K562 (cell line): ENCODE measurements at regions not wholly inside any gene's neighbourhood (a gene's known extent, or its start where the extent isn't known, plus 50 kb on each side); places are given as distances from the start of the nearest gene placed in this dataset.

Experiments
- ATAC-seq: fragments of 200-7000 bp; cut with Tn5 transposase; 3 replicates; pipeline ENCODE4 v1.9.1; 2020; ENCODE audit warnings: moderate library complexity
- BruUV-seq: library from RNA; stranded (reverse); fragments of 400-500 nt; replicated peaks from 2 replicates; lab custom pipeline; 2021; lab: Mats Ljungman, UMichigan
- CTCF ChIA-PET: fragments of 300-600 bp; formaldehyde crosslinking; extraction: SDS; loops from one replicate; lab custom pipeline; 2021; ENCODE audit warnings: low intra/inter-chr PET ratio; lab: Yijun Ruan, JAX
- POLR2A ChIA-PET: fragments of 300-600, 350-650 bp; sonication (Branson Sonifier 250); formaldehyde crosslinking; extraction: SDS; loops from one replicate; lab custom pipeline; 2021; ENCODE audit warnings: antibody characterized with exemption, inconsistent platforms; lab: Yijun Ruan, JAX
- DNase-seq, 4 experiments: peaks; one replicate each; pipeline versions ENCODE4 v3.0.0 to v3.0.0-alpha.2; 2011 to 2018; ENCODE audit warnings: low spot score in 3 of 4, mixed read lengths in 3 of 4; ENCODE audit errors: extremely low read depth in 1 of 4
- FAIRE-seq: peaks from 2 replicates; lab custom pipeline; 2011; peaks lifted over from hg19 to GRCh38; lab: Jason Lieb, UNC
- H2AFZ ChIP-seq: 2 replicates; pipeline ENCODE4 v1.6.0; 2011; ENCODE audit warnings: low read depth, low read length, control low read depth, inconsistent platforms
- H3K27ac ChIP-seq: fragments of 200-600 bp; 3 replicates; pipeline ENCODE4 v1.8.0; 2011; ENCODE audit warnings: low read depth, mild to moderate bottlenecking, control low read depth, inconsistent platforms, low read length, moderate library complexity, mixed read lengths; ENCODE audit errors: extremely low read depth
- H3K27me3 ChIP-seq, 2 experiments: fragments of 300-600 bp in 1 of 2; 2 replicates in 1 of 2; 3 replicates in 1 of 2; pipeline versions ENCODE4 v1.6.0 to v1.8.0; 2011; ENCODE audit warnings: inconsistent platforms in 2 of 2, low read length in 2 of 2, mild to moderate bottlenecking in 1 of 2, mixed read lengths in 1 of 2, moderate library complexity in 1 of 2; ENCODE audit not compliant: control insufficient read depth in 2 of 2, insufficient read depth in 2 of 2
- H3K36me3 ChIP-seq: fragments of 300-600 bp; 3 replicates; pipeline ENCODE4 v1.8.0; 2011; ENCODE audit warnings: mild to moderate bottlenecking, low read length, inconsistent platforms; ENCODE audit not compliant: control insufficient read depth, insufficient read depth
- H3K4me1 ChIP-seq, 2 experiments: fragments of 200-600 bp in 1 of 2; replicated peaks in 1 of 2; 2 replicates in 1 of 2; 3 replicates in 1 of 2; pipeline versions ENCODE4 v1.5.1 to v1.8.0; 2011; ENCODE audit warnings: inconsistent platforms in 2 of 2, low read length in 2 of 2, mild to moderate bottlenecking in 1 of 2, mixed read lengths in 1 of 2, moderate library complexity in 1 of 2; ENCODE audit not compliant: control insufficient read depth in 2 of 2, insufficient read depth in 2 of 2
- H3K4me2 ChIP-seq: 2 replicates; pipeline ENCODE4 v1.6.1; 2011; ENCODE audit warnings: low read length, control low read depth, inconsistent platforms, mixed read lengths; ENCODE audit not compliant: insufficient read depth
- H3K4me3 ChIP-seq: fragments of 200-600 bp; sonication (generic), shearing (Covaris generic); 2 replicates; pipeline ENCODE4 v1.5.1; 2016; ENCODE audit warnings: control low read depth, inconsistent platforms
- H3K79me2 ChIP-seq: fragments of 200-600 bp; 3 replicates; pipeline ENCODE4 v1.8.0; 2011; ENCODE audit warnings: low read length, inconsistent platforms; ENCODE audit not compliant: control insufficient read depth, insufficient read depth
- H3K9ac ChIP-seq, 2 experiments: 2 replicates each; pipeline versions ENCODE4 v1.6.0 to v1.6.1; 2011; ENCODE audit warnings: low read depth in 2 of 2, low read length in 2 of 2, control low read depth in 1 of 2, inconsistent platforms in 1 of 2, mild to moderate bottlenecking in 1 of 2, mixed read lengths in 1 of 2; ENCODE audit not compliant: insufficient read depth in 1 of 2
- H3K9me1 ChIP-seq: one replicate; pipeline ENCODE4 v1.6.0; 2011; ENCODE audit warnings: inconsistent platforms, mild to moderate bottlenecking, low read length, moderate library complexity; ENCODE audit not compliant: control insufficient read depth, insufficient read depth
- H3K9me3 ChIP-seq: replicated peaks from 2 replicates; pipeline ENCODE4 v1.5.1; 2011; ENCODE audit warnings: low read depth, low read length, inconsistent platforms; ENCODE audit not compliant: control insufficient read depth, insufficient read depth
- H4K20me1 ChIP-seq: replicated peaks from 2 replicates; pipeline ENCODE4 v1.6.1; 2011; ENCODE audit warnings: low read length, inconsistent platforms, mixed read lengths; ENCODE audit not compliant: control insufficient read depth, insufficient read depth
- ARID1B ChIP-seq: fragments of 450-650 bp; IDR thresholded peaks from 2 replicates; pipeline ENCODE4 v1.6.1; 2016; ENCODE audit warnings: antibody characterized with exemption, mild to moderate bottlenecking, inconsistent platforms
- CBX2 ChIP-seq: fragments of 200-600 bp; sonication (generic); IDR thresholded peaks from one replicate; pipeline ENCODE4 v1.6.1; 2012; ENCODE audit warnings: mild to moderate bottlenecking, low read length, inconsistent platforms; ENCODE audit not compliant: insufficient read depth, poor library complexity, severe bottlenecking
- MTA2 ChIP-seq: fragments of 450-650 bp; IDR thresholded peaks from 2 replicates; pipeline ENCODE4 v1.6.1; 2016; ENCODE audit warnings: low read depth
- NFATC3 ChIP-seq: fragments of 450-650 bp; IDR thresholded peaks from 2 replicates; pipeline ENCODE4 v1.6.1; 2017; ENCODE audit warnings: mild to moderate bottlenecking
- NR3C1 ChIP-seq: sonication (generic); formaldehyde crosslinking; IDR thresholded peaks from 2 replicates; pipeline ENCODE4 v1.8.1; 2022; ENCODE audit warnings: missing genetic modification reagents
- ZFP36 ChIP-seq: fragments of 150-350 bp; IDR thresholded peaks from 2 replicates; pipeline ENCODE4 v1.6.1; 2018; ENCODE audit warnings: low read length, low read depth; ENCODE audit not compliant: partially characterized antibody
- ZNF511 ChIP-seq: sonication (generic); formaldehyde crosslinking; IDR thresholded peaks from 2 replicates; pipeline ENCODE4 v1.8.0; 2022; ENCODE audit warnings: mild to moderate bottlenecking, missing genetic modification reagents
- ZNF699 ChIP-seq: fragments of 250-450 bp; sonication (Bioruptor Pico); IDR thresholded peaks from 2 replicates; pipeline ENCODE4 v1.8.0; 2021; ENCODE audit warnings: mild to moderate bottlenecking, moderate library complexity; ENCODE audit not compliant: insufficient replicate concordance
- WGBS: fragments of 100-300 bp; shearing (Covaris generic); methylation state at CpG from one replicate; pipeline ENCODE4 v1.1.6; 2016; ENCODE audit warnings: low coverage, mixed read lengths; ENCODE audit not compliant: insufficient coverage; ENCODE audit errors: missing lambda C conversion rate; 5-methylcytosine and 5-hydroxymethylcytosine counted together
- in situ Hi-C: fragments of 300-500 bp; cut with MboI; formaldehyde crosslinking; loops from 4 replicates; pipeline ENCODE4 v1.15.0; 2018; ENCODE audit warnings: inconsistent platforms, mixed read lengths
- intact Hi-C: fragments of 100-400 bp; cut with micrococcal nuclease; formaldehyde crosslinking; loops from 2 replicates; pipeline ENCODE4 v1.14.2; 2022
- TF ChIP-seq, protein P1 (sequence below): fragments of 450-650 bp; IDR thresholded peaks from 2 replicates; pipeline ENCODE4 v1.6.1; 2016; ENCODE audit warnings: low read depth, mild to moderate bottlenecking, moderate library complexity
- TF ChIP-seq, protein P2 (sequence below): fragments of 450-650 bp; IDR thresholded peaks from 2 replicates; pipeline ENCODE4 v1.6.1; 2018; ENCODE audit not compliant: partially characterized antibody
- TF ChIP-seq, protein P3 (sequence below): sonication (generic); formaldehyde crosslinking; IDR thresholded peaks from 2 replicates; pipeline ENCODE4 v1.8.0; 2022; ENCODE audit warnings: mild to moderate bottlenecking, low read depth, missing genetic modification reagents
- TF ChIP-seq, protein P4 (sequence below): fragments of 450-650 bp; formaldehyde crosslinking; conservative IDR thresholded peaks from 2 replicates; pipeline ENCODE4 v1.4.0; 2022; ENCODE audit warnings: mild to moderate bottlenecking, missing genetic modification characterization

DNA sequence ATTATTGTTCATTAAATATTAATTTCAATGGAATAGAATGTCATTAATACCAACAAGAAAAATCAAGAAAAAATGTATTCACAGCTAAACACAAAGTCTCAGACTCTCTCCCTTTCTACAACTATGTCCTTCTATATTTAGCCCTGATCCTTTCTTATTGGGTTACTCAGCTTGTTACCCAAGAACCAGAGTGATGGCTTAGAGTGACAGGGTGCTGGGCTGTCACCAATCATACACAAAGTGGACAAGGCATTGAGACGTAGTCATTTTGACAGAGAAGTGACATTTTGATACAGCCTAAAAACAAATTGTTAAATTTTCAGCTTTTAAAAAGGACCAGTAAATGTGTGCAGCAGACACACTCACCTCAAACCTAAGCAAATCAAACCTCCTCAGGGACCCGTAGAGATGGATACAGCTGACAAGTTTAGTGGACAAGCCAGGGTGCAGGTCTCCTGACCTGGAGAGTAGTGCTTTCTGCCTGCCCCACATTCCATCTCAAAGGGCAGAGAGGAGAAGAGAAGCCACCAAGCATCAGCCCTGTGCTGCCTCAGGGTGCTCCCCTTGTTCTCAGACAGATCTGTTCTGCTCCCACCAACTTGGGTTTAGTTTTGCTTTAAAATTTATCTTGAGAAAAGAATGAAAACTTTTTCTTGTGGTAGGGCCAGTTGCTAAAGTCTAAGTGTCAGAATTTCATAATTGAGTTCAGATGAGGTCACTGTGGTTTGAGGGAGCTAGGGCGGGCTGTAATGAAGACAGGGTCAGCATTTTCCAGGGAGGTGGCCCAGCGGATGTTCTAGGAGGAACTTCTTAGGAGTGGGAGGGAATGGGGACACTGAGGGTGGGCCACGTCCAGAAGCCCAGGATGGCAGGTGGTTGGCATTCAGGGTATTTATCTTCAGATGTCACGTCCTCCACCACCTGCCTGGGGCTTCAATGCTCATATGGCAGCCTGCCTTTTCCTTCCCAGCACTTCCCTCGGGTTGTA, 136.5 kb upstream of the TBL1XR1 start (continued):
- no peak for TF ChIP-seq ZNF511 (CRISPR knock-in tag)
- TF ChIP-seq, protein P1, sequence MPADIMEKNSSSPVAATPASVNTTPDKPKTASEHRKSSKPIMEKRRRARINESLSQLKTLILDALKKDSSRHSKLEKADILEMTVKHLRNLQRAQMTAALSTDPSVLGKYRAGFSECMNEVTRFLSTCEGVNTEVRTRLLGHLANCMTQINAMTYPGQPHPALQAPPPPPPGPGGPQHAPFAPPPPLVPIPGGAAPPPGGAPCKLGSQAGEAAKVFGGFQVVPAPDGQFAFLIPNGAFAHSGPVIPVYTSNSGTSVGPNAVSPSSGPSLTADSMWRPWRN, result no peak
- TF ChIP-seq, all 486 proteins: peak for 22

DNA sequence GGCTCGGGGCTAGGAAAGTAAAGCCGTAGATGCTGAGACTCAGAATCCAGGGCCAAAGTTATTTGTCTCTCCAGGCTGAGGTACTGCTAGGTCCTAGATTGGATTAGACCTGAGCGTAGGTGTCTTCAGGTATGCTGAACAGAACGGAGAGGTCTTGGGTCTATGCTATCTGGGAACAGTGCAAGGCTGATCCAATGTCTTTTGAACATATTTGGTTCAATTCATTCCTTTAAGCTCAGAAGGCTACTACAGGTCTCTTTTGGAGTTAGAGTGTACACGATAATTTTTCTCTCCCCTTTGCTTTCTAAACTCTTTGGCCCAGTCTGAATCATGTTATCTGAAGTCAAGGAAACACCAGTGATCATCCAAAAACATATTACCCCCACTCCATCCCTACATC, 137.5 kb upstream of the TBL1XR1 start:
- H3K4me1 ChIP-seq, result peaks cover 15 to 52% of the 10 kb centered on the region in 2 experiments
- TF ChIP-seq, protein P2, sequence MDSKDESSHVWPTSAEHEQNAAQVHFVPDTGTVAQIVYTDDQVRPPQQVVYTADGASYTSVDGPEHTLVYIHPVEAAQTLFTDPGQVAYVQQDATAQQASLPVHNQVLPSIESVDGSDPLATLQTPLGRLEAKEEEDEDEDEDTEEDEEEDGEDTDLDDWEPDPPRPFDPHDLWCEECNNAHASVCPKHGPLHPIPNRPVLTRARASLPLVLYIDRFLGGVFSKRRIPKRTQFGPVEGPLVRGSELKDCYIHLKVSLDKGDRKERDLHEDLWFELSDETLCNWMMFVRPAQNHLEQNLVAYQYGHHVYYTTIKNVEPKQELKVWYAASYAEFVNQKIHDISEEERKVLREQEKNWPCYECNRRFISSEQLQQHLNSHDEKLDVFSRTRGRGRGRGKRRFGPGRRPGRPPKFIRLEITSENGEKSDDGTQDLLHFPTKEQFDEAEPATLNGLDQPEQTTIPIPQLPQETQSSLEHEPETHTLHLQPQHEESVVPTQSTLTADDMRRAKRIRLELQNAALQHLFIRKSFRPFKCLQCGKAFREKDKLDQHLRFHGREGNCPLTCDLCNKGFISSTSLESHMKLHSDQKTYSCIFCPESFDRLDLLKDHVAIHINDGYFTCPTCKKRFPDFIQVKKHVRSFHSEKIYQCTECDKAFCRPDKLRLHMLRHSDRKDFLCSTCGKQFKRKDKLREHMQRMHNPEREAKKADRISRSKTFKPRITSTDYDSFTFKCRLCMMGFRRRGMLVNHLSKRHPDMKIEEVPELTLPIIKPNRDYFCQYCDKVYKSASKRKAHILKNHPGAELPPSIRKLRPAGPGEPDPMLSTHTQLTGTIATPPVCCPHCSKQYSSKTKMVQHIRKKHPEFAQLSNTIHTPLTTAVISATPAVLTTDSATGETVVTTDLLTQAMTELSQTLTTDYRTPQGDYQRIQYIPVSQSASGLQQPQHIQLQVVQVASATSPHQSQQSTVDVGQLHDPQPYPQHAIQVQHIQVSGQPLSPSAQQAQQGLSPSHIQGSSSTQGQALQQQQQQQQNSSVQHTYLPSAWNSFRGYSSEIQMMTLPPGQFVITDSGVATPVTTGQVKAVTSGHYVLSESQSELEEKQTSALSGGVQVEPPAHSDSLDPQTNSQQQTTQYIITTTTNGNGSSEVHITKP, result peak; percentile 96
- no peak for TF ChIP-seq MTA2
- TF ChIP-seq, protein P3, sequence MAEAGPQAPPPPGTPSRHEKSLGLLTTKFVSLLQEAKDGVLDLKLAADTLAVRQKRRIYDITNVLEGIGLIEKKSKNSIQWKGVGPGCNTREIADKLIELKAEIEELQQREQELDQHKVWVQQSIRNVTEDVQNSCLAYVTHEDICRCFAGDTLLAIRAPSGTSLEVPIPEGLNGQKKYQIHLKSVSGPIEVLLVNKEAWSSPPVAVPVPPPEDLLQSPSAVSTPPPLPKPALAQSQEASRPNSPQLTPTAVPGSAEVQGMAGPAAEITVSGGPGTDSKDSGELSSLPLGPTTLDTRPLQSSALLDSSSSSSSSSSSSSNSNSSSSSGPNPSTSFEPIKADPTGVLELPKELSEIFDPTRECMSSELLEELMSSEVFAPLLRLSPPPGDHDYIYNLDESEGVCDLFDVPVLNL (CRISPR knock-in tag), result no peak
- TF ChIP-seq, protein P4, sequence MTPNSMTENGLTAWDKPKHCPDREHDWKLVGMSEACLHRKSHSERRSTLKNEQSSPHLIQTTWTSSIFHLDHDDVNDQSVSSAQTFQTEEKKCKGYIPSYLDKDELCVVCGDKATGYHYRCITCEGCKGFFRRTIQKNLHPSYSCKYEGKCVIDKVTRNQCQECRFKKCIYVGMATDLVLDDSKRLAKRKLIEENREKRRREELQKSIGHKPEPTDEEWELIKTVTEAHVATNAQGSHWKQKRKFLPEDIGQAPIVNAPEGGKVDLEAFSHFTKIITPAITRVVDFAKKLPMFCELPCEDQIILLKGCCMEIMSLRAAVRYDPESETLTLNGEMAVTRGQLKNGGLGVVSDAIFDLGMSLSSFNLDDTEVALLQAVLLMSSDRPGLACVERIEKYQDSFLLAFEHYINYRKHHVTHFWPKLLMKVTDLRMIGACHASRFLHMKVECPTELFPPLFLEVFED (CRISPR knock-in tag), result no peak
- no peak for TF ChIP-seq ARID1B
- no peak for TF ChIP-seq NR3C1 (CRISPR knock-in tag)
- no peak for TF ChIP-seq CBX2
- TF ChIP-seq ZNF699, result no peak
- TF ChIP-seq NFATC3, result no peak
- TF ChIP-seq ZFP36, result no peak

More for the DNA sequence above, 137.5 kb upstream of the TBL1XR1 start:
- Histone ChIP-seq H3K27me3 (no peaks in the 10 kb centered on the region), H3K9ac (no peak overlapping the region), H3K4me3 (no peak overlapping the region), H3K9me1 (no peaks in the 10 kb centered on the region), H3K36me3 (no peaks in the 10 kb centered on the region), H3K27ac (no peak overlapping the region), H3K4me2 (no peak overlapping the region), H2AFZ (0 out of 2 replicates have a peak overlapping the region, but pooled peaks have one; percentile 34), H3K79me2 (no peaks in the 10 kb centered on the region), H3K9me3 (no peaks in the 10 kb centered on the region), H4K20me1 (no peaks in the 10 kb centered on the region)
- intact Hi-C loops (loop anchor here (5.0 kb wide), 1 partner anchor 33 kb away; no protein-coding TSS in a partner anchor), in situ Hi-C loops (no loop called here)
- FAIRE-seq (no peak), DNase-seq (no peak), ATAC-seq (no peak)
- ChIA-PET POLR2A (no interaction called here), CTCF (no interaction called here)
- BruUV-seq, result no TSS peak
- WGBS, result 74% methylated on average over 5 of the region's 5 CpGs
